ENCODE measurements at regions not wholly inside any gene's neighbourhood (a gene's known extent, or its start where the extent isn't known, plus 50 kb on each side); places are given as distances from the start of the nearest gene placed in this dataset.

- TF ChIP-seq POLR2AphosphoS5 (IDR thresholded peaks at IDR 0.05; ENCODE audit: low read depth, low read length) = no peak
- TF ChIP-seq REST (IDR thresholded peaks at IDR 0.05; ENCODE audit: insufficient read depth in 1 of 2, low read depth in 2 of 2, low read length in 2 of 2) = no peak
Measured at GRCh38 chr13:94947965-94948371, 235.6 kb upstream of the SOX21 start.
